DOHH2 (cell line): ENCODE measurements at regions not wholly inside any gene's neighbourhood (a gene's known extent, or its start where the extent isn't known, plus 50 kb on each side); places are given as distances from the start of the nearest gene placed in this dataset.

Source experiments
- H3F3A ChIP-seq: fragments of 200-600 bp; sonication (generic), shearing (Covaris generic); 2 replicates; pipeline ENCODE4 v1.6.0; 2016; ENCODE audit warnings: antibody characterized with exemption, mild to moderate bottlenecking; ENCODE audit not compliant: control insufficient read depth, insufficient read depth
- H3K27ac ChIP-seq: fragments of 200-600 bp; sonication (generic); 2 replicates; pipeline ENCODE4 v1.5.1; 2014; ENCODE audit warnings: low read depth, mild to moderate bottlenecking, low read length, moderate library complexity
- H3K27me3 ChIP-seq: fragments of 200-600 bp; sonication (generic); 2 replicates; pipeline ENCODE4 v1.6.1; 2014; ENCODE audit warnings: mild to moderate bottlenecking, low read length, mixed read lengths; ENCODE audit not compliant: control insufficient read depth
- H3K36me3 ChIP-seq: fragments of 200-600 bp; sonication (generic); 2 replicates; pipeline ENCODE4 v1.6.1; 2014; ENCODE audit warnings: mild to moderate bottlenecking, low read length, moderate library complexity, mixed read lengths; ENCODE audit not compliant: control insufficient read depth
- H3K4me1 ChIP-seq: fragments of 200-600 bp; sonication (generic); 2 replicates; pipeline ENCODE4 v1.6.1; 2014; ENCODE audit warnings: mild to moderate bottlenecking, low read length, mixed read lengths; ENCODE audit not compliant: control insufficient read depth
- H3K4me2 ChIP-seq: fragments of 200-600 bp; sonication (generic); 2 replicates; pipeline ENCODE4 v1.6.0; 2014; ENCODE audit warnings: mild to moderate bottlenecking, low read length, moderate library complexity
- H3K4me3 ChIP-seq: fragments of 200-600 bp; sonication (generic); 2 replicates; pipeline ENCODE4 v1.5.1; 2014; ENCODE audit warnings: mild to moderate bottlenecking, low read length, mixed read lengths
- H3K79me2 ChIP-seq: fragments of 200-600 bp; sonication (generic); 2 replicates; pipeline ENCODE4 v1.6.1; 2014; ENCODE audit warnings: mild to moderate bottlenecking, low read length, mixed read lengths; ENCODE audit not compliant: control insufficient read depth
- H3K9me2 ChIP-seq: fragments of 200-600 bp; sonication (generic); replicated peaks from 2 replicates; pipeline ENCODE4 v1.6.1; 2014; ENCODE audit warnings: mild to moderate bottlenecking, low read length, mixed read lengths; ENCODE audit not compliant: control insufficient read depth
- H3K9me3 ChIP-seq: fragments of 200-600 bp; sonication (generic); 2 replicates; pipeline ENCODE4 v1.6.1; 2014; ENCODE audit warnings: antibody characterized with exemption, low read length, mixed read lengths; ENCODE audit not compliant: control insufficient read depth, insufficient read depth
- H4K20me1 ChIP-seq: fragments of 200-600 bp; sonication (generic); 2 replicates; pipeline ENCODE4 v1.6.0; 2014; ENCODE audit warnings: low read depth, mild to moderate bottlenecking, antibody characterized with exemption, low read length, moderate library complexity; ENCODE audit not compliant: control insufficient read depth, insufficient read depth
- EZH2phosphoT487 ChIP-seq: fragments of 200-600 bp; sonication (generic); IDR thresholded peaks from 2 replicates; pipeline ENCODE4 v1.6.1; 2017; ENCODE audit warnings: borderline replicate concordance, mild to moderate bottlenecking, antibody characterized with exemption, low read length, moderate library complexity, mixed read lengths
- TF ChIP-seq, protein P1 (sequence below): fragments of 200-600 bp; sonication (generic); IDR thresholded peaks from one replicate; pipeline ENCODE4 v1.5.1; 2014; ENCODE audit warnings: antibody characterized with exemption, mild to moderate bottlenecking, low read depth, low read length; ENCODE audit not compliant: poor library complexity, severe bottlenecking

DNA sequence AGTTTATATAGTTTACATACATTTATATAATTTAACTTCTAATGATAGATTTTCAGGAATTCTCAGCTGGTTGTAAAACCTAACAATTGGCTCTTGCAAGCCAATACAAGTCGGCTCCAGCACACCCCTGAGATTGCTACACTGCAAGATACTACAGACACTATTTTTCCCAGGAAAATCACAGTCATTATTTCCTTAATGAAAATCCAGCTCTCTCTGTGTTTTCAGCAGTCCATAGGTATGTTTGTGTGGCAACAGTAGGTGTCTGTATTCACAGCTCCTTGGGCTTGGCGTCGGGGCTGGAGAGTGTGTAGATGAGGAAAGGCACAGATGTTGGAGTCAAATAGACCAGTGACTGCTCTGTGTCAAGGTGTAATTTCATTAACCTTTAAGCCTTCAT lies 78.7 kb upstream of the SPTBN1 start:
- Histone ChIP-seq H3K9me3 (no peaks in the 10 kb centered on the region), H3K36me3 (no peaks in the 10 kb centered on the region), H3K4me2 (no peak overlapping the region), H3K27ac (no peak overlapping the region), H3F3A (no peaks in the 10 kb centered on the region), H4K20me1 (no peaks in the 10 kb centered on the region), H3K79me2 (no peaks in the 10 kb centered on the region), H3K4me1 (no peaks in the 10 kb centered on the region), H3K4me3 (no peak overlapping the region), H3K27me3 (no peaks in the 10 kb centered on the region), H3K9me2 (no peaks in the 10 kb centered on the region)
- no peak for TF ChIP-seq EZH2phosphoT487
- TF ChIP-seq, protein P1, sequence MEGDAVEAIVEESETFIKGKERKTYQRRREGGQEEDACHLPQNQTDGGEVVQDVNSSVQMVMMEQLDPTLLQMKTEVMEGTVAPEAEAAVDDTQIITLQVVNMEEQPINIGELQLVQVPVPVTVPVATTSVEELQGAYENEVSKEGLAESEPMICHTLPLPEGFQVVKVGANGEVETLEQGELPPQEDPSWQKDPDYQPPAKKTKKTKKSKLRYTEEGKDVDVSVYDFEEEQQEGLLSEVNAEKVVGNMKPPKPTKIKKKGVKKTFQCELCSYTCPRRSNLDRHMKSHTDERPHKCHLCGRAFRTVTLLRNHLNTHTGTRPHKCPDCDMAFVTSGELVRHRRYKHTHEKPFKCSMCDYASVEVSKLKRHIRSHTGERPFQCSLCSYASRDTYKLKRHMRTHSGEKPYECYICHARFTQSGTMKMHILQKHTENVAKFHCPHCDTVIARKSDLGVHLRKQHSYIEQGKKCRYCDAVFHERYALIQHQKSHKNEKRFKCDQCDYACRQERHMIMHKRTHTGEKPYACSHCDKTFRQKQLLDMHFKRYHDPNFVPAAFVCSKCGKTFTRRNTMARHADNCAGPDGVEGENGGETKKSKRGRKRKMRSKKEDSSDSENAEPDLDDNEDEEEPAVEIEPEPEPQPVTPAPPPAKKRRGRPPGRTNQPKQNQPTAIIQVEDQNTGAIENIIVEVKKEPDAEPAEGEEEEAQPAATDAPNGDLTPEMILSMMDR = no peak

DNA sequence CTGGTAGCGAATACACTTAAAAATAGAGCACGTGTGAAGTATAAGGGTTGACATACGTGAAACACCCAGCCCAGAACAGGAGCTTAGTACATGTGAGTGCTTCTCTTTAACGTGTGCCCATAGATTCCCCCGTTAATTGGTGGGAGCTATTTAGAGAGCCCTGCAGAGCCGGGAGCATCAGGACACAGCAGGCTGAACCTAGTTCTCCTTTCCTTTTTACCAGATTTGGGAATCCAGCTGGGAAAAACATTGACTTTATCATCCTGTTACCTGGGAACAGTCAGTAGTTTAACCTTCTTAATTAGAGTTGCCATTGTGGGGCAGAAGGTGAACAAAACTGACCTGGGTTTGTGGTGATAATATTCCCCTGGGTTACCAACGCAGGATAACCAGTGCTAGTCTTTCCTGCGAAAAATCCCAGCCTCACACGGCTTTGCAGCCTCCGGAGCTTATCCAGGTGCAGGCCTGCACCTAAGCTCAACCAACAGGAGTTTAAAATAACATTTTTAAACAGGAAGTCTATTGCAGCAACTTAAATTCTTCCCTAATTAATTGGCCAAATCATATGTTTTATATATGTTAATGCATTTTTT lies 78.1 kb upstream of the SPTBN1 start:
- Histone ChIP-seq H3K27me3 (no peaks in the 10 kb centered on the region), H3K9me3 (no peaks in the 10 kb centered on the region), H4K20me1 (no peaks in the 10 kb centered on the region), H3K36me3 (no peaks in the 10 kb centered on the region), H3K27ac (no peak overlapping the region), H3K4me2 (no peak overlapping the region), H3K4me3 (no peak overlapping the region), H3K4me1 (no peaks in the 10 kb centered on the region), H3F3A (no peaks in the 10 kb centered on the region), H3K9me2 (no peaks in the 10 kb centered on the region), H3K79me2 (no peaks in the 10 kb centered on the region)
- TF ChIP-seq, protein P1 = no peak
- no peak for TF ChIP-seq EZH2phosphoT487

DNA sequence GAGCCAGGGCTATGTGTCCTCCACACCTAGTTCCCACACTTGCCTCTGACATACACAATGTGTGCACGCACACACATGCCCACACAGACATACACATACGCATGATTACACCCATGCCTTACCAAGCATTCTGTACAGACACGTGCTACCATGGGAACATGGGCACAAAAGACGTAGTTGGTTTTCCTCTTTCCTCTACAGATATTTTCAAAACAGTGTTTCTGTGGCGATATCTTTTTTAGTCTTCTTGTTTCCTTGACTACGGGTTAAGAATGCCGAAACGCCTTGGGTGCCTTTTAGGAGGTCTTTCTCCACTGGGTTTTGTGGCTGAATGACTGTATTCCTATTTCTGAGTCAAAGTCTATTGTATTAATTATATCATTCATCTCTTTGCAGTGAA lies 75.5 kb upstream of the SPTBN1 start:
- Histone ChIP-seq H4K20me1 (no peaks in the 10 kb centered on the region), H3K4me1 (no peaks in the 10 kb centered on the region), H3K27ac (no peak overlapping the region), H3K9me3 (no peaks in the 10 kb centered on the region), H3K4me2 (no peak overlapping the region), H3K36me3 (no peaks in the 10 kb centered on the region), H3K4me3 (no peak overlapping the region), H3F3A (no peaks in the 10 kb centered on the region), H3K9me2 (no peaks in the 10 kb centered on the region), H3K79me2 (no peaks in the 10 kb centered on the region), H3K27me3 (no peaks in the 10 kb centered on the region)
- no peak for TF ChIP-seq EZH2phosphoT487

DNA sequence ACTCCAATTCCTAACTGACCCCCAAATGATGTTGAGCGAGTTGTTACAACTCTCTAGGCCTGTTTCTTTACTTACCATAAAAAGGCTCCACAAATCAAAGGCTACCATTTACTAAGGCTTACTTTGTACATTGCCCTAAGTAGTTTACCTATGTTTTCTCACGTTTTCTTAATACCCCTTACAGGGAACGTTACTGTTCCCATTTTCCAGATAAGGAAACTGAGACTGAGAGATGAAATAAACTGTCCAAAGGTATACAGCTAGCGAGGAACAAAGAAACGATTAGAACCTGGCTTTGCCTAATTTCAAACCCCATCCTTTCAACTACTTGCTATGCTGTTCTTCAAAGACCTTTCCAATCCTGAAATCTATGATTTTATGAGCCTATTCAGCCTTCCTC lies 74.8 kb upstream of the SPTBN1 start:
- no peaks in the 10 kb centered on the region for H3F3A ChIP-seq
- no peak overlapping the region for H3K4me2 ChIP-seq
- H4K20me1 ChIP-seq = no peaks in the 10 kb centered on the region
- no peaks in the 10 kb centered on the region for H3K4me1 ChIP-seq
- no peak overlapping the region for H3K27ac ChIP-seq
- H3K9me2 ChIP-seq = no peaks in the 10 kb centered on the region
- no peaks in the 10 kb centered on the region for H3K79me2 ChIP-seq
- no peak overlapping the region for H3K4me3 ChIP-seq
- TF ChIP-seq, protein P1 = no peak
- no peak for TF ChIP-seq EZH2phosphoT487
- H3K36me3 ChIP-seq = no peaks in the 10 kb centered on the region
- H3K27me3 ChIP-seq = no peaks in the 10 kb centered on the region
- no peaks in the 10 kb centered on the region for H3K9me3 ChIP-seq
